Parathyroid adenoma (tissue), 2 donors: ENCODE measurements at regions not wholly inside any gene's neighbourhood (a gene's known extent, or its start where the extent isn't known, plus 50 kb on each side); places are given as distances from the start of the nearest gene placed in this dataset.
"Not testable (repeated sequence)": the region's sequence is repeated elsewhere in the genome, so short reads cannot be mapped to it uniquely, and the experiment has no call there.

Source experiments
- H2AFZ ChIP-seq: fragments of 300-600 bp; sonication (generic); one replicate; pipeline ENCODE4 v1.7.0; 2017; ENCODE audit warnings: antibody characterized with exemption, mild to moderate bottlenecking
- H3K27ac ChIP-seq: fragments of 300-600 bp; sonication (generic); one replicate; pipeline ENCODE4 v1.7.0; 2017
- H3K27me3 ChIP-seq: fragments of 300-600 bp; sonication (generic); one replicate; pipeline ENCODE4 v1.7.0; 2017; ENCODE audit warnings: low read length; ENCODE audit not compliant: control insufficient read depth, insufficient read depth
- H3K36me3 ChIP-seq: fragments of 300-600 bp; sonication (generic); one replicate; pipeline ENCODE4 v1.7.0; 2017; ENCODE audit warnings: low read length; ENCODE audit not compliant: control insufficient read depth, insufficient read depth
- H3K4me1 ChIP-seq: fragments of 300-600 bp; sonication (generic); one replicate; pipeline ENCODE4 v1.7.0; 2017; ENCODE audit warnings: control low read depth
- H3K4me2 ChIP-seq: fragments of 300-600 bp; sonication (generic); one replicate; pipeline ENCODE4 v1.7.0; 2017; ENCODE audit warnings: low read length
- H3K4me3 ChIP-seq: fragments of 300-600 bp; sonication (generic); one replicate; pipeline ENCODE4 v1.7.0; 2017; ENCODE audit warnings: low read depth, low read length
- H3K79me2 ChIP-seq: fragments of 300-600 bp; sonication (generic); one replicate; pipeline ENCODE4 v1.7.0; 2017; ENCODE audit warnings: control low read depth
- H3K9ac ChIP-seq: fragments of 300-600 bp; sonication (generic); one replicate; pipeline ENCODE4 v1.7.0; 2017; ENCODE audit warnings: mild to moderate bottlenecking
- H3K9me3 ChIP-seq: fragments of 300-600 bp; sonication (generic); one replicate; pipeline ENCODE4 v1.7.0; 2017; ENCODE audit warnings: low read length; ENCODE audit not compliant: control insufficient read depth
- CTCF ChIP-seq: fragments of 300-600 bp; sonication (generic); IDR thresholded peaks from one replicate; pipeline ENCODE4 v1.7.0; 2017; ENCODE audit warnings: antibody characterized with exemption, mild to moderate bottlenecking
- donor health status: primary hyperparathyroidism.

- Histone ChIP-seq H2AFZ (no peak overlapping the region), H3K4me3 (no peak overlapping the region), H3K27me3 (no peaks in the 10 kb centered on the region), H3K36me3 (no peaks in the 10 kb centered on the region), H3K4me2 (no peak overlapping the region), H3K4me1 (no peaks in the 10 kb centered on the region), H3K79me2 (no peaks in the 10 kb centered on the region), H3K27ac (no peak overlapping the region), H3K9ac (no peak overlapping the region), H3K9me3 (no peaks in the 10 kb centered on the region)
- TF ChIP-seq CTCF: no peak
Observed at GRCh38 chr5:50898966-50899365, 232.5 kb downstream of the PARP8 start.

GRCh38 chr5:50900952-50901510 is 234.6 kb downstream of the PARP8 start:
- Histone ChIP-seq H3K9me3 (no peaks in the 10 kb centered on the region), H3K36me3 (no peaks in the 10 kb centered on the region), H3K79me2 (no peaks in the 10 kb centered on the region), H3K4me1 (no peaks in the 10 kb centered on the region), H3K4me3 (no peak overlapping the region), H3K27ac (no peak overlapping the region), H3K9ac (no peak overlapping the region), H3K4me2 (no peak overlapping the region), H3K27me3 (no peaks in the 10 kb centered on the region), H2AFZ (no peak overlapping the region)
- no peak for TF ChIP-seq CTCF

GRCh38 chr5:50903651-50904050 is 237.2 kb downstream of the PARP8 start:
- Histone ChIP-seq H3K4me3 (no peak overlapping the region), H3K36me3 (no peaks in the 10 kb centered on the region), H3K4me2 (no peak overlapping the region), H3K9me3 (no peaks in the 10 kb centered on the region), H2AFZ (no peak overlapping the region), H3K27ac (no peak overlapping the region), H3K4me1 (no peaks in the 10 kb centered on the region), H3K27me3 (no peaks in the 10 kb centered on the region), H3K79me2 (no peaks in the 10 kb centered on the region), H3K9ac (no peak overlapping the region)
- no peak for TF ChIP-seq CTCF

- no peak overlapping the region for H3K4me3 ChIP-seq
- no peaks in the 10 kb centered on the region for H3K79me2 ChIP-seq
- H3K27ac ChIP-seq: no peak overlapping the region
- H3K27me3 ChIP-seq: no peaks in the 10 kb centered on the region
- no peaks in the 10 kb centered on the region for H3K4me1 ChIP-seq
- no peaks in the 10 kb centered on the region for H3K9me3 ChIP-seq
- no peaks in the 10 kb centered on the region for H3K36me3 ChIP-seq
- no peak overlapping the region for H3K4me2 ChIP-seq
- no peak overlapping the region for H2AFZ ChIP-seq
- no peak overlapping the region for H3K9ac ChIP-seq
- TF ChIP-seq CTCF: no peak
Observed at GRCh38 chr5:50905996-50906570, 239.6 kb downstream of the PARP8 start.

GRCh38 chr5:50920160-50920559 is 253.7 kb downstream of the PARP8 start:
- H3K9ac ChIP-seq, H3K36me3 ChIP-seq, H3K27ac ChIP-seq, H3K27me3 ChIP-seq, H3K9me3 ChIP-seq, H3K79me2 ChIP-seq, H3K4me1 ChIP-seq, H3K4me2 ChIP-seq, H3K4me3 ChIP-seq, H2AFZ ChIP-seq: not testable (repeated sequence)
